AG10803 (cell line): ENCODE measurements at regions not wholly inside any gene's neighbourhood (a gene's known extent, or its start where the extent isn't known, plus 50 kb on each side); places are given as distances from the start of the nearest gene placed in this dataset.

Source experiments
- DNase-seq: peaks from one replicate; pipeline ENCODE4 v3.0.0; 2010; ENCODE audit warnings: low read depth
- H3K4me3 ChIP-seq: 2 replicates; pipeline ENCODE4 v1.5.1; 2011; ENCODE audit warnings: mild to moderate bottlenecking, low read length, control low read depth
- TF ChIP-seq, protein P1 (sequence below): conservative IDR thresholded peaks from 2 replicates; pipeline ENCODE4 v1.5.1; 2011; ENCODE audit warnings: mild to moderate bottlenecking, low read length, control low read depth, inconsistent platforms

DNA sequence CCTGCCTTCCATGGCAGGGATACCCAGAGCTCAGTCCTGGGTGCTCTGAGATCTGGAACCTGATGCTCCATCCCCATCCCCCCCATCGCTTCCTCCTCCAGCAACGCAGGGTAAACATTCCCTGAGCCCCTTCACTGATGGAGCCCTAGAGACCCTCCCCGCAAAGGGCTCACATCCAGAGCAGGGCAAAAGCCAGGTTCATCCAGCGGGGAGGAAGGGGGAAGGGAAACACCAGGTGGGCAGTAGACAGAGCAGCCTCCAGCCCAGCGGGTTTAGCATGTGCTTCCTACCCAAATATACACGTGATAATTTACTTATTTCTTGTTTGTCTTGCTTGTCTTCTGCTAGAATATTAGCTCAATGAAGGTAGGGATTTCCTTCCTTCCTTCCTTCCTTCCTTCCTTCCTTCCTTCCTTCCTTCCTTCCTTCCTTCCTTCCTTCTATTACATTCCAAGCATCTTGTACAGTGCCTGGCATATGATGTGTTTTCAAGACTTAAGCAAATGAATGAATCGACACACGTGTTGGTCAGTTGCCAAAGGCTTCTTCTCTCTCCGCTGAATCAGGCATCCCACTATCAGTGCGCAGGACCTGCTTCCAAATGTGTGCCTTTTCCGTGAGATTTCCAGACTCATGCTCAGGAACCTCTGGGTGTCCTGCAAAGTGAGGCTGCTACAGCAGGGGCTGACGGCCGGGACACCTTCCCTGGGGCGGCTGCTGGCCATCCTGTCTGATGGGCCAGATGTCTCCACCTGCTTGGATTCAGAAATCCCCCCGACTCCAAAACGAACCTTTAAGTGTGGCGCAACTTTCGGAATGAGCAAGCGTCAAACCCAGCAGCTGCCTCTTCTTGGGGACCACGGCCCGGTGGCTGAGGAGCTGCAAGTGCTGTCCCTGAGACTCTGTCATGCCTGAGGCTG is 955.1 kb downstream of the BRD1 start:
- TF ChIP-seq, protein P1, sequence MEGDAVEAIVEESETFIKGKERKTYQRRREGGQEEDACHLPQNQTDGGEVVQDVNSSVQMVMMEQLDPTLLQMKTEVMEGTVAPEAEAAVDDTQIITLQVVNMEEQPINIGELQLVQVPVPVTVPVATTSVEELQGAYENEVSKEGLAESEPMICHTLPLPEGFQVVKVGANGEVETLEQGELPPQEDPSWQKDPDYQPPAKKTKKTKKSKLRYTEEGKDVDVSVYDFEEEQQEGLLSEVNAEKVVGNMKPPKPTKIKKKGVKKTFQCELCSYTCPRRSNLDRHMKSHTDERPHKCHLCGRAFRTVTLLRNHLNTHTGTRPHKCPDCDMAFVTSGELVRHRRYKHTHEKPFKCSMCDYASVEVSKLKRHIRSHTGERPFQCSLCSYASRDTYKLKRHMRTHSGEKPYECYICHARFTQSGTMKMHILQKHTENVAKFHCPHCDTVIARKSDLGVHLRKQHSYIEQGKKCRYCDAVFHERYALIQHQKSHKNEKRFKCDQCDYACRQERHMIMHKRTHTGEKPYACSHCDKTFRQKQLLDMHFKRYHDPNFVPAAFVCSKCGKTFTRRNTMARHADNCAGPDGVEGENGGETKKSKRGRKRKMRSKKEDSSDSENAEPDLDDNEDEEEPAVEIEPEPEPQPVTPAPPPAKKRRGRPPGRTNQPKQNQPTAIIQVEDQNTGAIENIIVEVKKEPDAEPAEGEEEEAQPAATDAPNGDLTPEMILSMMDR = no peak
- DNase-seq = no peak
- no peak overlapping the region for H3K4me3 ChIP-seq

DNA sequence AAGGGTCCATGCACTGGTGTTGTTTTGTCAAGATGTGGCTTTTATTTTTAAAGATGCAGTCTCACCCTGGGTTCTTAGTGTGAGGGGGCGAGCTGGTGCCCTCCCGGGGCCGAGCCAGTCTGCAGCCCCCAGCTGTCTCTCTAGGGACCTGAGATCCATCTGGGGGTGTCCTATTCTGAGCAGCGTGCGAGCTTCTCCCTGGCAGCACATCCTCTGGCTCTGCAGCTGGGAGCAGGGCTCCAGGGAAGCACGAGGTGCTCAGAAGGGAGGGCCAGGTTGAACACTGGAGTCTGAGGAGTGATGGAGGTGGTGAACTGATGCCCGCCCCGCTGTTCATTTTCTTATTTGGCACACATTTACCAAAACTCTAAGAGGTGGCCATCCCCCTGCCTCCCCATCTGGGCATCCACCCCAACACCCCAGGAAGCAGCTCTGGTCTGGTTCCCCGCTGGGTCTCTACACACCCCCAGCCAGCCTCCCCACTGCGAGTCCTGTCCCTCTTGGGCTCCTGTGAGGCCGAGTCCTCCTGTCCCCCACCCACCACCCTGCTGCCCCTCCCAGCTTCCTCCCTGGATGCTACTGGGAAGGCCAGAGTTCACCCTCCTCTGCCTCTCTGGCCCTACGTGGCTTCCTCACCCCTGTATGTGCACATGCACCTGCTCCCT is 956.4 kb downstream of the BRD1 start:
- no peak for DNase-seq

DNA sequence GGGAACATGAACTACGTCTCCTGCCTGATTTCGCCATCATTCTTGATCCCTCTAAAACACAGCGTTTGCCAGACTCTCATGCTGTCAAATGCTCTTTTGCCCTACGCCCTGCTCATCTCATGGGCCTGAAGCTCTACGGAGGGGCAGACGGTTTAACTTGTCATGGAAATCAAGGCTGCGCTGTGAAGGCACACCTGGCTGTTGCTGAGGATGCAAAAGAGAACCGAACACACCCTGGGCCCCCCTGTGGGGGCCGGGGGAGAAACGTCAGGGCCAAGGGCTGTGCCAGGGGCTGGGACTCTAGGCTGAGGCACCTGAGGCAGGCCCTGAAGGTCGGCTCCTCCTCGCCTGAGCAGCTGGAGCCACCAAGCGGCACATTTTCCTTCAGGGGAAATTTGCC is 957.2 kb downstream of the BRD1 start:
- TF ChIP-seq, protein P1 = no peak
- H3K4me3 ChIP-seq = no peak overlapping the region

More for the DNA sequence above, 956.4 kb downstream of the BRD1 start:
- H3K4me3 ChIP-seq = no peak overlapping the region
- TF ChIP-seq, protein P1 = no peak

DNA sequence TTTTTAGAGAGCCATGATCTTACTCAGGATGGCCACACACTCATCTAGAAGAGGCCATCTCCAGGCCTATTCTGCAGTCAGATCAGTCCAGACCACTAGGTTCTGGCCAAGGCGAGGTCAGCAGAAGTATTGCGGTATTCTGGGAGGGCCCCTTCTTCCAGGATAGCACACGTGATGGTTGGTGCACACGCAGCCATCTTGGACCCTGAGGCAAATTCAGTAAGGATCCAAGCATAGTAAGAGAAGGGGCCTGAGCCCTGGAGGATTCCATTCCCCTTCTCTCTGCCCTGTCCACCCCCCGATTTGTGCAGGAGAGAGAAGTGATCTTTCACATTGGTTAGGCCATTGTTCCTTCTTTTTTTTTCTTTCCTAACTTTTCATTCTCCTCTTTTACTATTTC is 957.9 kb downstream of the BRD1 start:
- no peak overlapping the region for H3K4me3 ChIP-seq
- no peak for DNase-seq
- TF ChIP-seq, protein P1 = no peak

More for the DNA sequence above, 957.2 kb downstream of the BRD1 start:
- DNase-seq = no peak

DNA sequence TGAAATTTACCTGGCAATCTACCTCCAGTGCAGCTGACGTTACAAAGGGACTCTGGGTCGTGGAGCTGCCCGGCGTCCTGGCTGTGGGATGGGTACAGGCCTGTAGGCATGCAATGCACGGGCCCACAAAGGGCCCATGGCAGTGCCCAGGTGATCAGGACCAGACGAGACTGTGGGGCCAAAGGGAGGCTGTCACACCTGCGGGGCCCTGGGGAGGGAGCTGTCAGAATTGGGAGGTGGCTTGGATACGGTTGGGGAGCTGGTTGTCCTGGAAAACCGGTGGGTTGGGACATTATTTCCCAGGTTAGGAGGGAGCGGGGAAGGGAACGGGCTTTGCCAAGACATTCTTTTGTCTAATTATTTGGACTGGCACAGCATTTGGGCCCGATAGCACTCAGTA is 958.5 kb downstream of the BRD1 start:
- no peak for DNase-seq
- no peak overlapping the region for H3K4me3 ChIP-seq
- TF ChIP-seq, protein P1 = no peak

DNA sequence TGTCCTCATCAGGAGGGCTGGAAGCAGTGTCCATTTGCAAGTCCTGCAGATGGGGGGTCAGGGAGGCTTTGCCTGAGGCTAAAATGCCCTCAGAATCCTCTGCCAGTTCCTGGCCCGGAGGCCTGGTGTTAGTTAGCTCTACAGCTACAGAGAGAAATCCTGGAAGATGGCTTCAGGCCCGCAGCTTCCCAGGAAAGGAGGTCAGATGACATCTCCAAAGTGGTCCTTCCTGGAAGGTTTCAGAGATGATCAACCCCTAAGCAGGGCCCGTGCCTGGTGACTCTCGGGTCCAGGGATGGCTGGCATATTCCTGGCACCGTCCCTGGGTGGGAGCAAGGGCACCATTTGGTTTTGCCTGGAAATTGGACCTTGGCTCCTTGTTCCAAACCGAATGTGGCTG is 959.1 kb downstream of the BRD1 start:
- H3K4me3 ChIP-seq = no peak overlapping the region
- no peak for DNase-seq
- TF ChIP-seq, protein P1 = no peak

DNA sequence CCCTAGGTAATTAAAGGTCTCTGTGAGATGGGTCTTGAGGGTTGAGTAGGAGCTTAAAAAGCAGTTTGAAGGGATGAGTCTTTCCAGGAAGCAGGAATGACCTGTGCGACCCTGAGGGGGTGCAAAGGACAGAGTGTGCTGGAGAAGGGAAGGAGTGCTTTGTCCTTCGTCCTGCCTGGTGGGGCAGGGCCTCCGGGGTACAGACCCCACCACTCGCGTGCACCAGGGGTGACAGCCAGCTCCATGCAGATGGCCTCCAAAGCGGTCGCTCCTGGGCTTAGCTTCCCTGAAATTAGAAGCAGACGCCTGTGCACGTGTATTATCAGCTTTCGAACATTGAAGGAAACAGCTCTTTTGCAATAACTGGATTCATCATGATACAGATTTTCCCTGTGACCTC is 959.8 kb downstream of the BRD1 start:
- TF ChIP-seq, protein P1 = no peak
- DNase-seq = no peak
- H3K4me3 ChIP-seq = no peak overlapping the region
